A549 (cell line): ENCODE measurements at regions not wholly inside any gene's neighbourhood (a gene's known extent, or its start where the extent isn't known, plus 50 kb on each side); places are given as distances from the start of the nearest gene placed in this dataset.

ENCODE experiments used
- ATAC-seq, 2 experiments: fragments of 200-7000 bp in 1 of 2; fragments of >200 bp in 1 of 2; cut with Nextera tagmentation in 1 of 2; cut with Tn5 transposase in 1 of 2; 3 replicates each; pipeline versions ENCODE4 v1.8.0 to v1.9.1; 2018 to 2020; ENCODE audit warnings: mild to moderate bottlenecking in 1 of 2, moderate library complexity in 1 of 2
- CTCF ChIA-PET: fragments of 300-600 bp; sonication (Branson Sonifier 250); formaldehyde crosslinking; extraction: SDS; loops from one replicate; lab custom pipeline; 2021; ENCODE audit warnings: antibody characterized with exemption, inconsistent platforms; lab: Yijun Ruan, JAX
- POLR2A ChIA-PET: fragments of 350-600 bp; formaldehyde crosslinking; extraction: SDS; loops from one replicate; lab custom pipeline; 2021; ENCODE audit warnings: antibody characterized with exemption, inconsistent platforms; lab: Yijun Ruan, JAX
- DNase-seq, 2 experiments: peaks; one replicate each; pipeline versions ENCODE4 v3.0.0 to v3.0.0-alpha.2; 2011 to 2016; ENCODE audit warnings: low read depth in 1 of 2, low spot score in 1 of 2
- FAIRE-seq: peaks from 2 replicates; lab custom pipeline; 2011; peaks lifted over from hg19 to GRCh38; lab: Jason Lieb, UNC
- H3K27ac ChIP-seq, 2 experiments: fragments of >200 bp; sonication (Bioruptor Twin); formaldehyde crosslinking; 3 replicates each; pipeline ENCODE4 v1.5.1; 2016 to 2017
- H3K4me1 ChIP-seq: fragments of >200 bp; sonication (Bioruptor Twin); formaldehyde crosslinking; 3 replicates; pipeline ENCODE4 v1.6.1; 2016
- H3K4me2 ChIP-seq: fragments of >200 bp; sonication (Bioruptor Twin); formaldehyde crosslinking; 3 replicates; pipeline ENCODE4 v1.6.1; 2016
- H3K4me3 ChIP-seq: fragments of >200 bp; sonication (Bioruptor Twin); formaldehyde crosslinking; 3 replicates; pipeline ENCODE4 v1.5.1; 2016
- H3K9me3 ChIP-seq: fragments of >200 bp; sonication (Bioruptor Twin); formaldehyde crosslinking; 3 replicates; pipeline ENCODE4 v1.6.1; 2016
- ATOH8 ChIP-seq: fragments of 250-450 bp; sonication (Bioruptor Pico); IDR thresholded peaks from 2 replicates; pipeline ENCODE4 v1.5.0; 2020; ENCODE audit warnings: low read depth, mild to moderate bottlenecking, moderate library complexity
- BHLHE40 ChIP-seq: IDR thresholded peaks from 2 replicates; pipeline ENCODE4 v1.6.1; 2012; ENCODE audit warnings: low read depth, low read length, inconsistent platforms
- CBX8 ChIP-seq: fragments of 200-600 bp; sonication (generic); IDR thresholded peaks from 2 replicates; pipeline ENCODE4 v1.6.1; 2016
- CHD4 ChIP-seq: fragments of 200-600 bp; sonication (generic); IDR thresholded peaks from 2 replicates; pipeline ENCODE4 v1.6.1; 2016; ENCODE audit warnings: antibody characterized with exemption, mild to moderate bottlenecking, borderline replicate concordance
- CTCF ChIP-seq: fragments of >200 bp; sonication (Bioruptor Twin); formaldehyde crosslinking; IDR thresholded peaks from 3 replicates; pipeline ENCODE4 v1.5.1; 2016
- E2F6 ChIP-seq: IDR thresholded peaks from 2 replicates; pipeline ENCODE4 v1.6.1; 2012; ENCODE audit warnings: low read depth, borderline replicate concordance
- EHF ChIP-seq: fragments of 250-450 bp; sonication (Bioruptor Pico); IDR thresholded peaks from 2 replicates; pipeline ENCODE4 v1.5.0; 2020; ENCODE audit warnings: mild to moderate bottlenecking
- EHMT2 ChIP-seq: fragments of 200-600 bp; sonication (generic); IDR thresholded peaks from 2 replicates; pipeline ENCODE4 v1.6.1; 2016; ENCODE audit warnings: antibody characterized with exemption, low read depth, mild to moderate bottlenecking, moderate library complexity
- FOSL2 ChIP-seq, 2 experiments: fragments of 450-650 bp in 1 of 2; fragments of >200 bp in 1 of 2; sonication (Bioruptor Twin) in 1 of 2; formaldehyde crosslinking; IDR thresholded peaks; 2 replicates each; pipeline versions ENCODE4 v1.5.0 to v1.6.1; 2016 to 2020; ENCODE audit warnings: mild to moderate bottlenecking in 1 of 2, moderate library complexity in 1 of 2
- FOXS1 ChIP-seq: fragments of 250-450 bp; sonication (Bioruptor Pico); IDR thresholded peaks from 2 replicates; pipeline ENCODE4 v1.5.0; 2020; ENCODE audit warnings: mild to moderate bottlenecking, moderate library complexity
- HDAC2 ChIP-seq: fragments of 200-600 bp; sonication (generic); IDR thresholded peaks from 2 replicates; pipeline ENCODE4 v1.6.1; 2016
- KDM1A ChIP-seq: fragments of 200-600 bp; sonication (generic); IDR thresholded peaks from 2 replicates; pipeline ENCODE4 v1.6.1; 2016; ENCODE audit warnings: low read depth, mild to moderate bottlenecking
- KDM5A ChIP-seq: fragments of 200-600 bp; sonication (generic); IDR thresholded peaks from 2 replicates; pipeline ENCODE4 v1.6.1; 2016; ENCODE audit warnings: antibody characterized with exemption, mild to moderate bottlenecking
- MAX ChIP-seq: IDR thresholded peaks from 2 replicates; pipeline ENCODE4 v1.6.1; 2012
- MAZ ChIP-seq: fragments of 150-350 bp; IDR thresholded peaks from 2 replicates; pipeline ENCODE4 v1.6.1; 2014; ENCODE audit warnings: antibody characterized with exemption, low read depth, low read length, borderline replicate concordance
- MYC ChIP-seq: IDR thresholded peaks from 2 replicates; pipeline ENCODE4 v1.6.1; 2012; ENCODE audit warnings: mild to moderate bottlenecking, inconsistent platforms, low read length, improper control_type of control experiment, borderline replicate concordance
- NFE2L2 ChIP-seq: fragments of 150-350 bp; conservative IDR thresholded peaks from 2 replicates; pipeline ENCODE4 v1.6.1; 2014; ENCODE audit warnings: low read length
- NR3C1 ChIP-seq: fragments of >200 bp; sonication (Bioruptor Twin); formaldehyde crosslinking; IDR thresholded peaks from 3 replicates; pipeline ENCODE4 v1.6.1; 2017
- POLR2A ChIP-seq: IDR thresholded peaks from 2 replicates; pipeline ENCODE4 v1.6.1; 2012; ENCODE audit warnings: mild to moderate bottlenecking, low read length
- RAD21 ChIP-seq, 2 experiments: fragments of >200 bp in 1 of 2; sonication (Bioruptor Twin) in 1 of 2; formaldehyde crosslinking in 1 of 2; IDR thresholded peaks in 1 of 2; conservative IDR thresholded peaks in 1 of 2; 2 replicates in 1 of 2; 3 replicates in 1 of 2; pipeline ENCODE4 v1.6.1; 2012 to 2018; ENCODE audit warnings: inconsistent platforms in 1 of 2
- RARB ChIP-seq: fragments of 250-450 bp; sonication (Bioruptor Pico); IDR thresholded peaks from 2 replicates; pipeline ENCODE4 v1.8.0; 2021; ENCODE audit warnings: mild to moderate bottlenecking, moderate library complexity
- RCOR1 ChIP-seq: fragments of 150-350 bp; IDR thresholded peaks from 2 replicates; pipeline ENCODE4 v1.6.1; 2014; ENCODE audit warnings: antibody characterized with exemption, low read length, low read depth
- RNF2 ChIP-seq: fragments of 200-600 bp; sonication (generic); IDR thresholded peaks from 2 replicates; pipeline ENCODE4 v1.6.1; 2016; ENCODE audit warnings: low read depth, mild to moderate bottlenecking, antibody characterized with exemption, moderate library complexity, borderline replicate concordance
- ZC3H11A ChIP-seq: fragments of 450-650 bp; IDR thresholded peaks from 2 replicates; pipeline ENCODE4 v1.6.1; 2014; ENCODE audit warnings: antibody characterized with exemption, mild to moderate bottlenecking
- ZFP36 ChIP-seq: fragments of 450-650 bp; IDR thresholded peaks from 2 replicates; pipeline ENCODE4 v1.6.1; 2014; ENCODE audit warnings: borderline replicate concordance; ENCODE audit not compliant: partially characterized antibody
- ZSCAN20 ChIP-seq: fragments of 250-450 bp; sonication (Bioruptor Pico); IDR thresholded peaks from 2 replicates; pipeline ENCODE4 v1.8.0; 2022; ENCODE audit warnings: mild to moderate bottlenecking, moderate library complexity
- WGBS: methylation state at CpG from one replicate; pipeline ENCODE4 v1.1.6; 2017; ENCODE audit errors: missing lambda C conversion rate; 5-methylcytosine and 5-hydroxymethylcytosine counted together

GRCh38 chrX:35351212-35351611, 408.6 kb downstream of the FAM47B start:
- no peaks in the 10 kb centered on the region for H3K9me3 ChIP-seq
- no peak for ATAC-seq
- H3K4me1 ChIP-seq = no peaks in the 10 kb centered on the region
- 18% methylated on average over 1 of the region's 1 CpG for WGBS
- CTCF ChIA-PET = no interaction called here
- no peak overlapping the region for H3K4me2 ChIP-seq
- H3K4me3 ChIP-seq = no peak overlapping the region
- POLR2A ChIA-PET = no interaction called here
- FAIRE-seq = no peak
- TF ChIP-seq RCOR1 (no peak), NR3C1 (no peak), KDM5A (no peak), CHD4 (no peak), ATOH8 (CRISPR knock-in tag) (no peak), RAD21 (conservative IDR thresholded peaks at IDR 0.05 in 1 of 2, IDR thresholded peaks at IDR 0.05 in 1 of 2) (no peak), ZFP36 (no peak), FOXS1 (CRISPR knock-in tag) (no peak), HDAC2 (no peak), CTCF (no peak), BHLHE40 (no peak), ZC3H11A (no peak), RNF2 (no peak), RARB (CRISPR knock-in tag) (no peak), MAX (no peak), MYC (no peak), NFE2L2 (no peak)
- DNase-seq = no peak
- no peak overlapping the region for H3K27ac ChIP-seq

- 46% methylated on average over 5 of the region's 5 CpGs for WGBS
- ChIA-PET CTCF (no interaction called here), POLR2A (no interaction called here)
- H3K27ac ChIP-seq = no peak overlapping the region
- H3K4me3 ChIP-seq = no peak overlapping the region
- H3K9me3 ChIP-seq = no peaks in the 10 kb centered on the region
- no peaks in the 10 kb centered on the region for H3K4me1 ChIP-seq
- no peak for FAIRE-seq
- H3K4me2 ChIP-seq = no peak overlapping the region
- DNase-seq = no peak
- ATAC-seq = no peak
- TF ChIP-seq ZSCAN20 (CRISPR knock-in tag) (no peak), CBX8 (no peak), EHF (no peak), CHD4 (no peak), POLR2A (no peak), KDM5A (no peak), FOSL2 (IDR thresholded peaks at IDR 0.05) (no peak), FOSL2 (CRISPR knock-in tag; IDR thresholded peaks at IDR 0.05) (no peak), NFE2L2 (no peak), MAX (no peak), MAZ (no peak), KDM1A (no peak), CTCF (no peak), E2F6 (no peak), RNF2 (no peak), EHMT2 (no peak)
Measured at GRCh38 chrX:35351795-35352483, 409.3 kb downstream of the FAM47B start.
